ENCODE measurements at regions not wholly inside any gene's neighbourhood (a gene's known extent, or its start where the extent isn't known, plus 50 kb on each side); places are given as distances from the start of the nearest gene placed in this dataset.

DNA sequence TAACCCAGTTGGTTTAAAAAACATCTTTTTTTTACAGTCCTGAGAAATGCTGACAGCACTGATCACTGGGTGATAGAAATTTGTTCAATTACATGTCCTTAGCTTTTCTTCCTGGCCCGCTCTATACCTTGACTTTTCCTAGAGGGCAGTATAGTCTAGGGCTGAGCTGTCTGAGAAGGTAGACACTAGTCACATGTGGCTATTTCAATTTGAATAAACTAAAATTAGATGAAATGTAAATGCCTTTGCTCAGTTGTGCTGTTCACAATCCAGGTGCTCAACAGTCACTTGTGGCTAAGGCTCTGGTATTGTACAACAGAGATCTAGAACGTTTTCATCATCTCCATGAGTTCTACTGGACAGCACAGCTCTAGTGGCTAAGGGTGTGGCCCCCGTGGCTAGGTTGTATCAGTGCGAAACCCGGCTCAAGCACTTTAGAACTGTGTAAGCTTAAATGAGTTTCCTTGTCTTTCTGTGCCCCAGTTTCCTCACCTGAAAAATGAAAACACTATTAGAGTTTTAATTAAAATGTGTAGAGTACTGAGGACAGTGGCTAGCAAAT is 111.6 kb upstream of the WDR17 start:
- TF ChIP-seq CTCF (IDR thresholded peaks at IDR 0.05; ENCODE audit: extremely low read depth, insufficient read depth, missing control alignments), result peak; percentile 41
- DNase-seq (ENCODE audit: low spot score), result peak; percentile 15
- in situ Hi-C loops (cut with MboI; ENCODE audit: low pct_unique_long_range_greater_than_20kb, low sequenced_read_pairs, unreplicated experiment), result no loop called here

DNA sequence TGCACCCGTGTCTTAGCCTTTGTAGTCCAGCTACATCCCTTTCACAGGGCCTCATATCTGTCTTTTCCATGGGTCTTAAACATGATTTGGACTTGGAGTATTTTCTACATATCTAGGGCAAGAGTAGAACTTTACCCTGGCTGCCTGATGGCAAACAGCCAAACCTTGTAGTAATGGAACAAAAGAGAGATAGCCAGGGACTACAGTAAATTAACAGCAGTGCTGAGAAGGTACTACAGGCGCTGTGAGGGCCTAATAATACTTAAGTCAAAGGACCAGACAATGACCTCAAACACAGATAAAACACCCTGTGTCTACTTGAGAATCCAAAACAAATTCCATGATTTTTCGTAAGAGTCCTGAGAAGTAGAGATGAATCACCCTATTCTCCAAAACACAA is 111.0 kb upstream of the WDR17 start:
- no peak for TF ChIP-seq CTCF (IDR thresholded peaks at IDR 0.05; ENCODE audit: extremely low read depth, insufficient read depth, missing control alignments)
- in situ Hi-C loops (cut with MboI; ENCODE audit: low pct_unique_long_range_greater_than_20kb, low sequenced_read_pairs, unreplicated experiment), result no loop called here
- DNase-seq (ENCODE audit: low spot score), result no peak

GRCh38 chr4:175961604-175962003 is 104.0 kb upstream of the WDR17 start:
- peak; percentile 4 for DNase-seq (ENCODE audit: low spot score)
- no peak for TF ChIP-seq CTCF (IDR thresholded peaks at IDR 0.05; ENCODE audit: extremely low read depth, insufficient read depth, missing control alignments)
- in situ Hi-C loops (cut with MboI; ENCODE audit: low pct_unique_long_range_greater_than_20kb, low sequenced_read_pairs, unreplicated experiment), result no loop called here

GRCh38 chr4:175970072-175970471 is 95.6 kb upstream of the WDR17 start:
- in situ Hi-C loops (cut with MboI; ENCODE audit: low pct_unique_long_range_greater_than_20kb, low sequenced_read_pairs, unreplicated experiment), result no loop called here
- DNase-seq (ENCODE audit: low spot score), result no peak
- no peak for TF ChIP-seq CTCF (IDR thresholded peaks at IDR 0.05; ENCODE audit: extremely low read depth, insufficient read depth, missing control alignments)

- no peak for TF ChIP-seq CTCF (IDR thresholded peaks at IDR 0.05; ENCODE audit: extremely low read depth, insufficient read depth, missing control alignments)
- no peak for DNase-seq (ENCODE audit: low spot score)
- in situ Hi-C loops (cut with MboI; ENCODE audit: low pct_unique_long_range_greater_than_20kb, low sequenced_read_pairs, unreplicated experiment), result no loop called here
Measured at GRCh38 chr4:175970724-175971123, 94.9 kb upstream of the WDR17 start.

- in situ Hi-C loops (cut with MboI; ENCODE audit: low pct_unique_long_range_greater_than_20kb, low sequenced_read_pairs, unreplicated experiment), result no loop called here
- no peak for DNase-seq (ENCODE audit: low spot score)
Measured at GRCh38 chr4:175971388-175972179, 94.1 kb upstream of the WDR17 start.

More at GRCh38 chr4:175971388-175972179, 94.1 kb upstream of the WDR17 start:
- TF ChIP-seq CTCF (IDR thresholded peaks at IDR 0.05; ENCODE audit: extremely low read depth, insufficient read depth, missing control alignments), result no peak

All from GM13977 (cell line).